ENCODE measurements at regions not wholly inside any gene's neighbourhood (a gene's known extent, or its start where the extent isn't known, plus 50 kb on each side); places are given as distances from the start of the nearest gene placed in this dataset.

- H3K27ac ChIP-seq (ENCODE audit: extremely low read length, insufficient read depth, low read length), result no peak overlapping the region
- no peaks in the 10 kb centered on the region for H3K27me3 ChIP-seq (ENCODE audit: control insufficient read depth in 1 of 2, insufficient read depth in 2 of 2, low read length in 2 of 2)
- ChIA-PET POLR2A (no interaction called here), CTCF (ENCODE audit: low intra/inter-chr PET ratio, low total read pairs) (no interaction called here)
- FAIRE-seq (no peak), ATAC-seq (no peak), DNase-seq (ENCODE audit: low spot score) (no peak)
- intact Hi-C loops (cut with micrococcal nuclease; ENCODE audit: unreplicated experiment), result no loop called here
- H3K36me3 ChIP-seq (replicated peaks in 1 of 2; ENCODE audit: control insufficient read depth in 1 of 2, insufficient read depth in 2 of 2, low read length in 2 of 2), result no peaks in the 10 kb centered on the region
- no TSS peak for BruUV-seq (replicated peaks)
- peaks cover 17% of the 10 kb centered on the region for H3K4me1 ChIP-seq (ENCODE audit: insufficient read depth, low read length)
- H3K9me3 ChIP-seq (ENCODE audit: low read length), result no peaks in the 10 kb centered on the region
- no peak overlapping the region for H3K4me2 ChIP-seq (ENCODE audit: low read depth, low read length)
- H2AFZ ChIP-seq (ENCODE audit: low read length), result no peak overlapping the region
- in situ Hi-C loops (cut with HindIII; ENCODE audit: extremely low pct_ligation_motif_present, low pct_unique_long_range_greater_than_20kb), result no loop called here
- H3K79me2 ChIP-seq (ENCODE audit: insufficient read depth, low read length), result no peaks in the 10 kb centered on the region
- H3K4me3 ChIP-seq (replicated peaks in 1 of 3; ENCODE audit: insufficient read depth in 1 of 3, low read depth in 2 of 3, low read length in 3 of 3), result no peak overlapping the region
- H3K9ac ChIP-seq (ENCODE audit: insufficient read depth, low read depth, low read length), result no peak overlapping the region
- no peak for TF ChIP-seq PHF21A (CRISPR knock-in tag; IDR thresholded peaks at IDR 0.05)
- TF ChIP-seq ZC3H4 (CRISPR knock-in tag; IDR thresholded peaks at IDR 0.05; ENCODE audit: borderline replicate concordance), result no peak
- TF ChIP-seq, protein P1, sequence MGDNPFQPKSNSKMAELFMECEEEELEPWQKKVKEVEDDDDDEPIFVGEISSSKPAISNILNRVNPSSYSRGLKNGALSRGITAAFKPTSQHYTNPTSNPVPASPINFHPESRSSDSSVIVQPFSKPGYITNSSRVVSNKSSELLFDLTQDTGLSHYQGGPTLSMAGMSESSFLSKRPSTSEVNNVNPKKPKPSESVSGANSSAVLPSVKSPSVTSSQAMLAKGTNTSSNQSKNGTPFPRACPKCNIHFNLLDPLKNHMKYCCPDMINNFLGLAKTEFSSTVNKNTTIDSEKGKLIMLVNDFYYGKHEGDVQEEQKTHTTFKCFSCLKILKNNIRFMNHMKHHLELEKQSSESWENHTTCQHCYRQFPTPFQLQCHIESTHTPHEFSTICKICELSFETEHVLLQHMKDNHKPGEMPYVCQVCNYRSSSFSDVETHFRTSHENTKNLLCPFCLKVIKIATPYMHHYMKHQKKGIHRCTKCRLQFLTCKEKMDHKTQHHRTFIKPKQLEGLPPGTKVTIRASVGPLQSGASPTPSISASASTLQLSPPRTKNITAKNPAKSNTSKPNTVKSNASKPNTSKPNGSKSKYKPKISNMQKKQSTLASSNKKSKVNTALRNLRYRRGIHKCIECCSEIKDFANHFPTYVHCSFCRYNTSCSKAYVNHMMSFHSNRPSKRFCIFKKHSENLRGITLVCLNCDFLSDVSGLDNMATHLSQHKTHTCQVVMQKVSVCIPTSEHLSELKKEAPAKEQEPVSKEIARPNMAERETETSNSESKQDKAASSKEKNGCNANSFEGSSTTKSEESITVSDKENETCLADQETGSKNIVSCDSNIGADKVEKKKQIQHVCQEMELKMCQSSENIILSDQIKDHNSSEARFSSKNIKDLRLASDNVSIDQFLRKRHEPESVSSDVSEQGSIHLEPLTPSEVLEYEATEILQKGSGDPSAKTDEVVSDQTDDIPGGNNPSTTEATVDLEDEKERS (CRISPR knock-in tag; IDR thresholded peaks at IDR 0.05), result no peak
- TF ChIP-seq SMAD3 (CRISPR knock-in tag; IDR thresholded peaks at IDR 0.05), result no peak
- no peak for TF ChIP-seq KMT2A (CRISPR knock-in tag; IDR thresholded peaks at IDR 0.05)
- no peak for TF ChIP-seq MNT (IDR thresholded peaks at IDR 0.05)
- no peak for TF ChIP-seq MED8 (CRISPR knock-in tag; IDR thresholded peaks at IDR 0.05; ENCODE audit: insufficient replicate concordance)
- no peak for TF ChIP-seq EHMT2 (IDR thresholded peaks at IDR 0.05; ENCODE audit: borderline replicate concordance, low read depth, low read length)
- TF ChIP-seq ZNF232 (CRISPR knock-in tag; IDR thresholded peaks at IDR 0.05; ENCODE audit: borderline replicate concordance), result no peak
- TF ChIP-seq RFXAP (CRISPR knock-in tag; IDR thresholded peaks at IDR 0.05; ENCODE audit: borderline replicate concordance), result no peak
- TF ChIP-seq, protein P2, sequence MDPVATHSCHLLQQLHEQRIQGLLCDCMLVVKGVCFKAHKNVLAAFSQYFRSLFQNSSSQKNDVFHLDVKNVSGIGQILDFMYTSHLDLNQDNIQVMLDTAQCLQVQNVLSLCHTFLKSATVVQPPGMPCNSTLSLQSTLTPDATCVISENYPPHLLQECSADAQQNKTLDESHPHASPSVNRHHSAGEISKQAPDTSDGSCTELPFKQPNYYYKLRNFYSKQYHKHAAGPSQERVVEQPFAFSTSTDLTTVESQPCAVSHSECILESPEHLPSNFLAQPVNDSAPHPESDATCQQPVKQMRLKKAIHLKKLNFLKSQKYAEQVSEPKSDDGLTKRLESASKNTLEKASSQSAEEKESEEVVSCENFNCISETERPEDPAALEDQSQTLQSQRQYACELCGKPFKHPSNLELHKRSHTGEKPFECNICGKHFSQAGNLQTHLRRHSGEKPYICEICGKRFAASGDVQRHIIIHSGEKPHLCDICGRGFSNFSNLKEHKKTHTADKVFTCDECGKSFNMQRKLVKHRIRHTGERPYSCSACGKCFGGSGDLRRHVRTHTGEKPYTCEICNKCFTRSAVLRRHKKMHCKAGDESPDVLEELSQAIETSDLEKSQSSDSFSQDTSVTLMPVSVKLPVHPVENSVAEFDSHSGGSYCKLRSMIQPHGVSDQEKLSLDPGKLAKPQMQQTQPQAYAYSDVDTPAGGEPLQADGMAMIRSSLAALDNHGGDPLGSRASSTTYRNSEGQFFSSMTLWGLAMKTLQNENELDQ (CRISPR knock-in tag; IDR thresholded peaks at IDR 0.05; ENCODE audit: borderline replicate concordance), result no peak
- TF ChIP-seq ZBTB8A (CRISPR knock-in tag; IDR thresholded peaks at IDR 0.05; ENCODE audit: borderline replicate concordance, low read depth), result no peak
- no peak for TF ChIP-seq ZNF124 (CRISPR knock-in tag; IDR thresholded peaks at IDR 0.05)
- no peak for TF ChIP-seq ZFAT (CRISPR knock-in tag; conservative IDR thresholded peaks at IDR 0.05)
- no peak for TF ChIP-seq JARID2 (CRISPR knock-in tag; IDR thresholded peaks at IDR 0.05; ENCODE audit: insufficient replicate concordance)
- TF ChIP-seq ZNF510 (CRISPR knock-in tag; IDR thresholded peaks at IDR 0.05; ENCODE audit: low read depth), result no peak
- TF ChIP-seq PAWR (CRISPR knock-in tag; IDR thresholded peaks at IDR 0.05; ENCODE audit: borderline replicate concordance), result no peak
- TF ChIP-seq ZSCAN30 (CRISPR knock-in tag; IDR thresholded peaks at IDR 0.05), result no peak
- TF ChIP-seq TBL1XR1 (IDR thresholded peaks at IDR 0.05; ENCODE audit: borderline replicate concordance, low read length, partially characterized antibody), result no peak
- H4K20me1 ChIP-seq (ENCODE audit: insufficient read depth, low read length), result no peaks in the 10 kb centered on the region
- WGBS (ENCODE audit: low lambda C conversion rate), result 19% methylated on average over 2 of the region's 2 CpGs
Observed at GRCh38 chr1:55412060-55412459, 196.9 kb upstream of the USP24 start.
